ENCODE measurements at regions not wholly inside any gene's neighbourhood (a gene's known extent, or its start where the extent isn't known, plus 50 kb on each side); places are given as distances from the start of the nearest gene placed in this dataset.

DNA sequence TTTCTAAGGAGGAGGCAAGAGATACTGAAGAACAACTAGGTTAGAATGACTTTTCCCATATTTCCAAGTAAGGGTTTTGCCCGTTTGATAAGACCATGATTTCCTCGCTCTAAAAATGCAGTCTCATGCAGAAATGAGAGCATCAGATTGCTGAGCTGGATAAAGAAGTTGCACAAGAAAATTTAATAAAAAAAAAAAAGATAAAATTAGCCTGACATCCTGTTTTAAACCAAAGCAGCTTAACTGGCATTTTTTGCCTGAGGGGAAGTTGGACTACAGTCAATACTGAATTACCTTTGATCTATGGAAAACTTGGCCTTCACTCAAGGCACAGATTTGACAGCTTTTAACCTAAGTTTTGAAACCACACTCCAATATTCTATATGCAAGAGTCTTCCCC is 208.4 kb downstream of the GASK1B start:
- Histone ChIP-seq H4K20me1 (ENCODE audit: control insufficient read depth, insufficient read depth, low read depth, low read length) (no peaks in the 10 kb centered on the region), H3K9me2 (replicated peaks; ENCODE audit: control insufficient read depth, low read length) (no peaks in the 10 kb centered on the region), H3K4me2 (ENCODE audit: low read length) (no peak overlapping the region), H3F3A (ENCODE audit: control insufficient read depth, insufficient read depth) (no peaks in the 10 kb centered on the region), H3K4me3 (ENCODE audit: low read length) (no peak overlapping the region), H3K36me3 (ENCODE audit: control insufficient read depth, low read length) (no peaks in the 10 kb centered on the region), H3K4me1 (ENCODE audit: control insufficient read depth, low read length) (no peaks in the 10 kb centered on the region), H3K79me2 (ENCODE audit: control insufficient read depth, low read length) (no peaks in the 10 kb centered on the region), H3K27me3 (ENCODE audit: control insufficient read depth, low read length) (no peaks in the 10 kb centered on the region), H3K9me3 (ENCODE audit: control insufficient read depth, insufficient read depth, low read length) (no peaks in the 10 kb centered on the region), H3K27ac (ENCODE audit: low read depth, low read length) (no peak overlapping the region)
- TF ChIP-seq EZH2phosphoT487 (IDR thresholded peaks at IDR 0.05; ENCODE audit: borderline replicate concordance, low read length), result no peak
- TF ChIP-seq, protein P1, sequence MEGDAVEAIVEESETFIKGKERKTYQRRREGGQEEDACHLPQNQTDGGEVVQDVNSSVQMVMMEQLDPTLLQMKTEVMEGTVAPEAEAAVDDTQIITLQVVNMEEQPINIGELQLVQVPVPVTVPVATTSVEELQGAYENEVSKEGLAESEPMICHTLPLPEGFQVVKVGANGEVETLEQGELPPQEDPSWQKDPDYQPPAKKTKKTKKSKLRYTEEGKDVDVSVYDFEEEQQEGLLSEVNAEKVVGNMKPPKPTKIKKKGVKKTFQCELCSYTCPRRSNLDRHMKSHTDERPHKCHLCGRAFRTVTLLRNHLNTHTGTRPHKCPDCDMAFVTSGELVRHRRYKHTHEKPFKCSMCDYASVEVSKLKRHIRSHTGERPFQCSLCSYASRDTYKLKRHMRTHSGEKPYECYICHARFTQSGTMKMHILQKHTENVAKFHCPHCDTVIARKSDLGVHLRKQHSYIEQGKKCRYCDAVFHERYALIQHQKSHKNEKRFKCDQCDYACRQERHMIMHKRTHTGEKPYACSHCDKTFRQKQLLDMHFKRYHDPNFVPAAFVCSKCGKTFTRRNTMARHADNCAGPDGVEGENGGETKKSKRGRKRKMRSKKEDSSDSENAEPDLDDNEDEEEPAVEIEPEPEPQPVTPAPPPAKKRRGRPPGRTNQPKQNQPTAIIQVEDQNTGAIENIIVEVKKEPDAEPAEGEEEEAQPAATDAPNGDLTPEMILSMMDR (IDR thresholded peaks at IDR 0.05; ENCODE audit: low read depth, low read length, poor library complexity, severe bottlenecking), result no peak

DNA sequence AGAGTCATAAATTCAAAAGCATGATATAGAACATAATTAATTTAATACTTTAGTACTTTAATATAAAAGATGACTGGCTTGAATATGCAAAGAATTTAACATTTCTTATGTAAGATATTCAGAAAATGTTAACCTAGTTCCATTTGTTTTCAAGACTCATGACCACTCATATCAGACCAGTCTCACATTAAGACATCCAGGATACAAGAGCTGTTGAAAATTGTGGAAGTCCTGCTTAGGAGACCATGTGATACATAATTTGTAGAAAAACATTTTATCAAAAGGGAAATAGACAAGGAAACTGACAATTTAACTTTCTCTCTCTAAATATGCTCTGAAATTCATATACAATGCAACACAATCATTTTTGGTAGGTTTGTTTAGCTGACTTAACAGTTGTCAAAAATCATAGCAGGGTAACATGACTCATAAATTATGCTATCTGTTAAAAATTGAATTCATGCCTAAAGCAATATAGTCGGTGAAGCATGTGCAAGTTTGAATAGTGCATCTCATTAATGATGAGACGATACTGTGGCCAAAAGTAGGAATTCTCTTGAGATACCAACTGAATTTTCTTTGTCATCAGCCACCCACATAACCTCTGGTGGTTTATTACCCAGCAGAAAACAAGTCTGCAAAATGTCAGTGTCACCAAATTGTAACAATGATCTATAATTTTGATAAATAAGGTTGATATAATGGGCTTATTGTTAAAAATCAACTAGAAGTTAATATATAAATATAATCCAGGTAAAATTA is 211.4 kb downstream of the GASK1B start:
- Histone ChIP-seq H3K4me3 (ENCODE audit: low read length) (no peak overlapping the region), H3K27me3 (ENCODE audit: control insufficient read depth, low read length) (no peaks in the 10 kb centered on the region), H3K36me3 (ENCODE audit: control insufficient read depth, low read length) (no peaks in the 10 kb centered on the region), H3K4me2 (ENCODE audit: low read length) (no peak overlapping the region), H3K4me1 (ENCODE audit: control insufficient read depth, low read length) (no peaks in the 10 kb centered on the region), H3K9me2 (replicated peaks; ENCODE audit: control insufficient read depth, low read length) (no peaks in the 10 kb centered on the region), H3K9me3 (ENCODE audit: control insufficient read depth, insufficient read depth, low read length) (no peaks in the 10 kb centered on the region), H3K27ac (ENCODE audit: low read depth, low read length) (no peak overlapping the region), H3K79me2 (ENCODE audit: control insufficient read depth, low read length) (no peaks in the 10 kb centered on the region), H3F3A (ENCODE audit: control insufficient read depth, insufficient read depth) (no peaks in the 10 kb centered on the region), H4K20me1 (ENCODE audit: control insufficient read depth, insufficient read depth, low read depth, low read length) (no peaks in the 10 kb centered on the region)
- TF ChIP-seq, protein P1 (IDR thresholded peaks at IDR 0.05; ENCODE audit: low read depth, low read length, poor library complexity, severe bottlenecking), result no peak
- no peak for TF ChIP-seq EZH2phosphoT487 (IDR thresholded peaks at IDR 0.05; ENCODE audit: borderline replicate concordance, low read length)

DNA sequence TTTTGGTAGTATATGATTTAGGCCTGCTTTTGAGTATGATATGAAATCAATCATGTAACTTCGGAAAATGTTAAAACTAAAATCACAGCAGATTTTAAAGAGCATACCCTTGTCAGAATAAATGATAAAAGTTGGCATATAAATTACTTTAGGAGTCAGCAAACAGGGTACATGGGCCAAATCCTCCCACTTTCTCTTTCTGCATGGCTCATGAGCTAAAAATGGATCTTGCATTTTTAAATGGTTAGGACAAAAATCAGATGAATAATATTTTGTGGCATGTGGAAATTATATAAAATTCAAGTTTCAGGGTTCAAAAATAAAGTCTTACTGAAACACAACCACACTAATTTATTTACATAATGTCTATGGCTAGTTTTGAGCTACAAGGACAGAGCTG is 214.9 kb downstream of the GASK1B start:
- Histone ChIP-seq H3K27ac (ENCODE audit: low read depth, low read length) (no peak overlapping the region), H3K4me1 (ENCODE audit: control insufficient read depth, low read length) (no peaks in the 10 kb centered on the region), H4K20me1 (ENCODE audit: control insufficient read depth, insufficient read depth, low read depth, low read length) (no peaks in the 10 kb centered on the region), H3K4me2 (ENCODE audit: low read length) (no peak overlapping the region), H3K9me2 (replicated peaks; ENCODE audit: control insufficient read depth, low read length) (no peaks in the 10 kb centered on the region), H3K36me3 (ENCODE audit: control insufficient read depth, low read length) (no peaks in the 10 kb centered on the region), H3K4me3 (ENCODE audit: low read length) (no peak overlapping the region), H3K9me3 (ENCODE audit: control insufficient read depth, insufficient read depth, low read length) (no peaks in the 10 kb centered on the region), H3K27me3 (ENCODE audit: control insufficient read depth, low read length) (no peaks in the 10 kb centered on the region), H3F3A (ENCODE audit: control insufficient read depth, insufficient read depth) (no peaks in the 10 kb centered on the region), H3K79me2 (ENCODE audit: control insufficient read depth, low read length) (no peaks in the 10 kb centered on the region)
- TF ChIP-seq EZH2phosphoT487 (IDR thresholded peaks at IDR 0.05; ENCODE audit: borderline replicate concordance, low read length), result no peak
- TF ChIP-seq, protein P1 (IDR thresholded peaks at IDR 0.05; ENCODE audit: low read depth, low read length, poor library complexity, severe bottlenecking), result no peak

Data from DOHH2 (cell line).